ENCODE measurements at regions not wholly inside any gene's neighbourhood (a gene's known extent, or its start where the extent isn't known, plus 50 kb on each side); places are given as distances from the start of the nearest gene placed in this dataset.

GRCh38 chr4:71136071-71136470 is 142.6 kb downstream of the DCK start:
- H3K9me3 ChIP-seq (replicated peaks; ENCODE audit: control insufficient read depth, insufficient read depth, low read length), result no peaks in the 10 kb centered on the region
- no peak overlapping the region for H2AFZ ChIP-seq (ENCODE audit: low read depth, low read length)
- intact Hi-C loops (cut with micrococcal nuclease), result no loop called here
- FAIRE-seq, result no peak
- H3K4me2 ChIP-seq (ENCODE audit: insufficient read depth, low read length), result no peak overlapping the region
- no peaks in the 10 kb centered on the region for H3K36me3 ChIP-seq (ENCODE audit: control insufficient read depth in 2 of 2, extremely low read depth in 1 of 2, insufficient read depth in 2 of 2, low read length in 2 of 2)
- no peak for TF ChIP-seq GATA2 (IDR thresholded peaks at IDR 0.05; ENCODE audit: insufficient read depth, insufficient read length, low read depth, low read length)
- H3K9me1 ChIP-seq (replicated peaks; ENCODE audit: control insufficient read depth, extremely low read depth, insufficient read depth, low read length), result no peaks in the 10 kb centered on the region
- no peaks in the 10 kb centered on the region for H3K27me3 ChIP-seq (ENCODE audit: control insufficient read depth in 2 of 2, insufficient read depth in 2 of 2, low read length in 2 of 2)
- ChIA-PET CTCF (interaction anchor here (1.4 kb wide), 1 partner anchor 11 kb away, joined by 3 read pairs; no protein-coding TSS in a partner anchor), POLR2A (no interaction called here)
- no peak overlapping the region for H3K9ac ChIP-seq (replicated peaks; ENCODE audit: extremely low read depth, insufficient read depth, low read length)
- dilution Hi-C loops (cut with MboI; ENCODE audit: extremely low pct_ligation_motif_present, low sequenced_read_pairs), result no loop called here
- H3K79me2 ChIP-seq (ENCODE audit: control insufficient read depth, insufficient read depth, low read length), result no peaks in the 10 kb centered on the region
- no peaks in the 10 kb centered on the region for H4K20me1 ChIP-seq (replicated peaks; ENCODE audit: control insufficient read depth, extremely low read depth, insufficient read depth, low read length)
- no peak for DNase-seq (ENCODE audit: low read depth, low spot score)
- no TSS peak for BruUV-seq (replicated peaks)
- H3K27ac ChIP-seq (ENCODE audit: insufficient read depth, low read depth, low read length), result no peak overlapping the region
- no peak overlapping the region for H3K4me3 ChIP-seq (replicated peaks in 1 of 3; ENCODE audit: insufficient read depth in 1 of 3, low read depth in 1 of 3, low read length in 3 of 3)
- no peaks in the 10 kb centered on the region for H3K4me1 ChIP-seq (ENCODE audit: control insufficient read depth, extremely low read depth, insufficient read depth, low read length)

- Histone ChIP-seq H3K4me2 (ENCODE audit: insufficient read depth, low read length) (no peak overlapping the region), H3K36me3 (ENCODE audit: control insufficient read depth in 2 of 2, extremely low read depth in 1 of 2, insufficient read depth in 2 of 2, low read length in 2 of 2) (no peaks in the 10 kb centered on the region), H3K27ac (ENCODE audit: insufficient read depth, low read depth, low read length) (no peak overlapping the region), H4K20me1 (replicated peaks; ENCODE audit: control insufficient read depth, extremely low read depth, insufficient read depth, low read length) (no peaks in the 10 kb centered on the region), H2AFZ (ENCODE audit: low read depth, low read length) (no peak overlapping the region), H3K79me2 (ENCODE audit: control insufficient read depth, insufficient read depth, low read length) (no peaks in the 10 kb centered on the region), H3K9me1 (replicated peaks; ENCODE audit: control insufficient read depth, extremely low read depth, insufficient read depth, low read length) (no peaks in the 10 kb centered on the region), H3K27me3 (ENCODE audit: control insufficient read depth in 2 of 2, insufficient read depth in 2 of 2, low read length in 2 of 2) (no peaks in the 10 kb centered on the region), H3K4me3 (replicated peaks in 1 of 3; ENCODE audit: insufficient read depth in 1 of 3, low read depth in 1 of 3, low read length in 3 of 3) (no peak overlapping the region), H3K9me3 (replicated peaks; ENCODE audit: control insufficient read depth, insufficient read depth, low read length) (no peaks in the 10 kb centered on the region), H3K4me1 (ENCODE audit: control insufficient read depth, extremely low read depth, insufficient read depth, low read length) (no peaks in the 10 kb centered on the region), H3K9ac (replicated peaks; ENCODE audit: extremely low read depth, insufficient read depth, low read length) (no peak overlapping the region)
- no peak for FAIRE-seq
- intact Hi-C loops (cut with micrococcal nuclease), result no loop called here
- BruUV-seq (replicated peaks), result no TSS peak
- ChIA-PET POLR2A (no interaction called here), CTCF (no interaction called here)
- dilution Hi-C loops (cut with MboI; ENCODE audit: extremely low pct_ligation_motif_present, low sequenced_read_pairs), result no loop called here
- TF ChIP-seq EZH2 (IDR thresholded peaks at IDR 0.05; ENCODE audit: borderline replicate concordance, low read depth, low read length, severe bottlenecking), result no peak
- no peak for TF ChIP-seq POLR2A (IDR thresholded peaks at IDR 0.05; ENCODE audit: low read depth, low read length)
- TF ChIP-seq CTCF (IDR thresholded peaks at IDR 0.05; ENCODE audit: extremely low read depth in 1 of 2, insufficient read depth in 1 of 2, low read depth in 1 of 2, low read length in 2 of 2), result no peak
- TF ChIP-seq JUN (IDR thresholded peaks at IDR 0.05; ENCODE audit: borderline replicate concordance, insufficient read depth, insufficient read length, low read depth), result no peak
- TF ChIP-seq POLR2AphosphoS5 (IDR thresholded peaks at IDR 0.05; ENCODE audit: insufficient read depth, low read depth, low read length), result no peak
- TF ChIP-seq GATA2 (IDR thresholded peaks at IDR 0.05; ENCODE audit: insufficient read depth, insufficient read length, low read depth, low read length), result no peak
- TF ChIP-seq, protein P1, sequence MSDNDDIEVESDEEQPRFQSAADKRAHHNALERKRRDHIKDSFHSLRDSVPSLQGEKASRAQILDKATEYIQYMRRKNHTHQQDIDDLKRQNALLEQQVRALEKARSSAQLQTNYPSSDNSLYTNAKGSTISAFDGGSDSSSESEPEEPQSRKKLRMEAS (IDR thresholded peaks at IDR 0.05; ENCODE audit: insufficient read depth, insufficient read length), result no peak
- TF ChIP-seq MYC (IDR thresholded peaks at IDR 0.05; ENCODE audit: low read depth, low read length), result no peak
- no peak for TF ChIP-seq FOS (IDR thresholded peaks at IDR 0.05; ENCODE audit: borderline replicate concordance, insufficient read depth, low read length)
- no peak for DNase-seq (ENCODE audit: low read depth, low spot score)
Measured at GRCh38 chr4:71138007-71138615, 144.7 kb downstream of the DCK start.

Measured in endothelial cell of umbilical vein (primary cell).